ENCODE measurements at regions not wholly inside any gene's neighbourhood (a gene's known extent, or its start where the extent isn't known, plus 50 kb on each side); places are given as distances from the start of the nearest gene placed in this dataset.
A peak's percentile ranks its signal among the peaks of the same experiment; 100 is the strongest.
"Not testable (repeated sequence)": the region's sequence is repeated elsewhere in the genome, so short reads cannot be mapped to it uniquely, and the experiment has no call there.

- no peak for DNase-seq
These were observed 428.0 kb upstream of the CAMK1G start for GRCh38 chr1:209155546-209155945.

GRCh38 chr1:209156991-209157390 is 426.5 kb upstream of the CAMK1G start:
- DNase-seq: no peak

- DNase-seq: no peak
These were observed 425.8 kb upstream of the CAMK1G start for GRCh38 chr1:209157546-209158249.

GRCh38 chr1:209158851-209159250 is 424.7 kb upstream of the CAMK1G start:
- no peak for DNase-seq

GRCh38 chr1:209160230-209160629 is 423.3 kb upstream of the CAMK1G start:
- no peak for DNase-seq

GRCh38 chr1:209162651-209163050 is 420.9 kb upstream of the CAMK1G start:
- DNase-seq: no peak

- DNase-seq: no peak
These were observed 415.3 kb upstream of the CAMK1G start for GRCh38 chr1:209168204-209168603.

GRCh38 chr1:209171151-209171550 is 412.4 kb upstream of the CAMK1G start:
- no peak for DNase-seq

- DNase-seq: no peak
These were observed 411.2 kb upstream of the CAMK1G start for GRCh38 chr1:209172286-209172685.

- not testable (repeated sequence) for DNase-seq
These were observed 410.5 kb upstream of the CAMK1G start for GRCh38 chr1:209172792-209173542.

- not testable (repeated sequence) for DNase-seq
These were observed 409.7 kb upstream of the CAMK1G start for GRCh38 chr1:209173796-209174195.

GRCh38 chr1:209176866-209177430 is 406.6 kb upstream of the CAMK1G start:
- DNase-seq: no peak

GRCh38 chr1:209183195-209183594 is 400.3 kb upstream of the CAMK1G start:
- DNase-seq: no peak

- DNase-seq: no peak
These were observed 395.9 kb upstream of the CAMK1G start for GRCh38 chr1:209187589-209187988.

- no peak for DNase-seq
These were observed 392.8 kb upstream of the CAMK1G start for GRCh38 chr1:209190591-209191261.

- DNase-seq: no peak
These were observed 392.3 kb upstream of the CAMK1G start for GRCh38 chr1:209191262-209191634.

GRCh38 chr1:209196140-209196539 is 387.4 kb upstream of the CAMK1G start:
- DNase-seq: no peak

- no peak for DNase-seq
These were observed 384.4 kb upstream of the CAMK1G start for GRCh38 chr1:209198961-209199750.

GRCh38 chr1:209199822-209200221 is 383.7 kb upstream of the CAMK1G start:
- peak; percentile 66 for DNase-seq

- DNase-seq: not testable (repeated sequence)
These were observed 381.2 kb upstream of the CAMK1G start for GRCh38 chr1:209202321-209202720.

- peak; percentile 61 for DNase-seq
These were observed 380.5 kb upstream of the CAMK1G start for GRCh38 chr1:209202830-209203532.

- no peak for DNase-seq
These were observed 380.0 kb upstream of the CAMK1G start for GRCh38 chr1:209203533-209203895.
